GM21529 (cell line): ENCODE measurements at regions not wholly inside any gene's neighbourhood (a gene's known extent, or its start where the extent isn't known, plus 50 kb on each side); places are given as distances from the start of the nearest gene placed in this dataset.
"Not testable (repeated sequence)": the region's sequence is repeated elsewhere in the genome, so short reads cannot be mapped to it uniquely, and the experiment has no call there.

ENCODE experiments used
- ATAC-seq: cut with Tn5 transposase; IDR thresholded peaks from one replicate; pipeline ENCODE4 v1.9.1; 2021; ENCODE audit not compliant: unreplicated experiment

GRCh38 chr10:71106151-71106550, 106.2 kb upstream of the UNC5B start:
- not testable (repeated sequence) for ATAC-seq

- ATAC-seq = not testable (repeated sequence)
These were observed 105.3 kb upstream of the UNC5B start for GRCh38 chr10:71107117-71107516.

GRCh38 chr10:71108042-71108441, 104.3 kb upstream of the UNC5B start:
- ATAC-seq = not testable (repeated sequence)

GRCh38 chr10:71112138-71112785, 100.1 kb upstream of the UNC5B start:
- no peak for ATAC-seq

GRCh38 chr10:71116426-71116825, 95.9 kb upstream of the UNC5B start:
- no peak for ATAC-seq

GRCh38 chr10:71117589-71117988, 94.8 kb upstream of the UNC5B start:
- ATAC-seq = not testable (repeated sequence)

- ATAC-seq = no peak
These were observed 89.3 kb upstream of the UNC5B start for GRCh38 chr10:71123023-71123422.

GRCh38 chr10:71124921-71125748, 87.2 kb upstream of the UNC5B start:
- ATAC-seq = no peak

GRCh38 chr10:71125749-71126107, 86.6 kb upstream of the UNC5B start:
- no peak for ATAC-seq

- ATAC-seq = no peak
These were observed 85.9 kb upstream of the UNC5B start for GRCh38 chr10:71126432-71126831.

GRCh38 chr10:71127104-71127503, 85.3 kb upstream of the UNC5B start:
- ATAC-seq = no peak

- ATAC-seq = no peak
These were observed 84.6 kb upstream of the UNC5B start for GRCh38 chr10:71127773-71128172.

- ATAC-seq = no peak
These were observed 83.9 kb upstream of the UNC5B start for GRCh38 chr10:71128311-71128980.

GRCh38 chr10:71131096-71131495, 81.3 kb upstream of the UNC5B start:
- no peak for ATAC-seq

- ATAC-seq = no peak
These were observed 80.8 kb upstream of the UNC5B start for GRCh38 chr10:71131508-71132088.

- no peak for ATAC-seq
These were observed 80.0 kb upstream of the UNC5B start for GRCh38 chr10:71132321-71132810.

- ATAC-seq = no peak
These were observed 78.4 kb upstream of the UNC5B start for GRCh38 chr10:71133710-71134686.

GRCh38 chr10:71134732-71135211, 77.6 kb upstream of the UNC5B start:
- no peak for ATAC-seq

GRCh38 chr10:71135236-71135635, 77.1 kb upstream of the UNC5B start:
- no peak for ATAC-seq
